ENCODE measurements at regions not wholly inside any gene's neighbourhood (a gene's known extent, or its start where the extent isn't known, plus 50 kb on each side); places are given as distances from the start of the nearest gene placed in this dataset.

GRCh38 chr6:6897140-6897539, 210.6 kb upstream of the RREB1 start:
- no peak overlapping the region for H3K4me3 Mint-ChIP-seq (ENCODE audit: low read depth)

GRCh38 chr6:6900569-6901204, 207.1 kb upstream of the RREB1 start:
- no peak overlapping the region for H3K27ac Mint-ChIP-seq
- H3K4me3 Mint-ChIP-seq (ENCODE audit: low read depth), result no peak overlapping the region
- H3K27me3 Mint-ChIP-seq, result peaks cover 3% of the 10 kb centered on the region
- TF ChIP-seq CTCF (IDR thresholded peaks at IDR 0.05; ENCODE audit: unreplicated experiment), result no peak
- no peaks in the 10 kb centered on the region for H3K36me3 Mint-ChIP-seq (ENCODE audit: insufficient read depth)
- no peaks in the 10 kb centered on the region for H3K9me3 Mint-ChIP-seq (ENCODE audit: low read depth)
- DNase-seq (ENCODE audit: low spot score, unreplicated experiment), result no peak
- H3K4me1 Mint-ChIP-seq (ENCODE audit: low read depth), result peaks cover 6% of the 10 kb centered on the region

More at GRCh38 chr6:6897140-6897539, 210.6 kb upstream of the RREB1 start:
- no peak overlapping the region for H3K27ac Mint-ChIP-seq
- TF ChIP-seq CTCF (IDR thresholded peaks at IDR 0.05; ENCODE audit: unreplicated experiment), result no peak
- no peaks in the 10 kb centered on the region for H3K36me3 Mint-ChIP-seq (ENCODE audit: insufficient read depth)
- no peaks in the 10 kb centered on the region for H3K9me3 Mint-ChIP-seq (ENCODE audit: low read depth)
- H3K27me3 Mint-ChIP-seq, result peaks cover 6% of the 10 kb centered on the region
- no peak for DNase-seq (ENCODE audit: low spot score, unreplicated experiment)
- peaks cover 10% of the 10 kb centered on the region for H3K4me1 Mint-ChIP-seq (ENCODE audit: low read depth)

GRCh38 chr6:6901205-6901719, 206.5 kb upstream of the RREB1 start:
- Mint-ChIP-seq H3K36me3 (ENCODE audit: insufficient read depth) (no peaks in the 10 kb centered on the region), H3K4me3 (ENCODE audit: low read depth) (no peak overlapping the region), H3K27me3 (peaks cover 5% of the 10 kb centered on the region), H3K27ac (no peak overlapping the region), H3K4me1 (ENCODE audit: low read depth) (peaks cover 8% of the 10 kb centered on the region), H3K9me3 (ENCODE audit: low read depth) (no peaks in the 10 kb centered on the region)
- TF ChIP-seq CTCF (IDR thresholded peaks at IDR 0.05; ENCODE audit: unreplicated experiment), result no peak
- DNase-seq (ENCODE audit: low spot score, unreplicated experiment), result no peak

GRCh38 chr6:6901945-6902344, 205.8 kb upstream of the RREB1 start:
- Mint-ChIP-seq H3K27me3 (peaks cover 5% of the 10 kb centered on the region), H3K9me3 (ENCODE audit: low read depth) (no peaks in the 10 kb centered on the region), H3K27ac (no peak overlapping the region), H3K4me3 (ENCODE audit: low read depth) (no peak overlapping the region), H3K36me3 (ENCODE audit: insufficient read depth) (no peaks in the 10 kb centered on the region), H3K4me1 (ENCODE audit: low read depth) (peaks cover 3% of the 10 kb centered on the region)
- DNase-seq (ENCODE audit: low spot score, unreplicated experiment), result no peak
- TF ChIP-seq CTCF (IDR thresholded peaks at IDR 0.05; ENCODE audit: unreplicated experiment), result no peak

GRCh38 chr6:6905961-6906518, 201.7 kb upstream of the RREB1 start:
- Mint-ChIP-seq H3K4me3 (ENCODE audit: low read depth) (no peak overlapping the region), H3K4me1 (ENCODE audit: low read depth) (peaks cover 2% of the 10 kb centered on the region), H3K9me3 (ENCODE audit: low read depth) (no peaks in the 10 kb centered on the region), H3K27ac (no peak overlapping the region), H3K36me3 (ENCODE audit: insufficient read depth) (no peaks in the 10 kb centered on the region), H3K27me3 (peaks cover 9% of the 10 kb centered on the region)
- TF ChIP-seq CTCF (IDR thresholded peaks at IDR 0.05; ENCODE audit: unreplicated experiment), result no peak
- DNase-seq (ENCODE audit: low spot score, unreplicated experiment), result no peak

Data from progenitor cell of endocrine pancreas (in vitro differentiated cells).